ENCODE measurements at regions not wholly inside any gene's neighbourhood (a gene's known extent, or its start where the extent isn't known, plus 50 kb on each side); places are given as distances from the start of the nearest gene placed in this dataset.

DNA sequence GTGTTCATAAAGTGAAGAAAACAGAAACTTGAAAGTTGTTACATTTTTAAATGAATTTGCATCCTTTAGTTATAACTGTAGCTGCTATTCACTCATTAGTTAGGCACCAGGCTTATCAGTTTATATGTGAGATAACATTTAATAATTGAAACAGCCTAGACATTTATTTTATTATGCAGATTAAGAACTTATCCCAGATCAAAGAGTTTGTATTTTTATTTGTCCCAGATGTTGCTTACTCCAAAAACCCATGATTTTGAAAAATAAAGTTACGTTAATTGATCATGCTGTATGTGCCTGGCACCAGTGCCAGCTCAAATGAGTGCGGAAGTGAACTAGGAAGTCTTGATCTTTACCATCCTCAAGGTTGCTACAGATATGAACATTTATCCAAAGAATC, 172.7 kb upstream of the CARD18 start:
- H3K27me3 ChIP-seq (replicated peaks in 1 of 4; ENCODE audit: control extremely low read depth in 1 of 4, control insufficient read depth in 3 of 4, insufficient read depth in 4 of 4, low read length in 3 of 4): no peaks in the 10 kb centered on the region
- DNase-seq (no peak), ATAC-seq (ENCODE audit: low read depth) (no peak)
- CTCF ChIA-PET: no interaction called here
- H3K4me1 Mint-ChIP-seq: no peaks in the 10 kb centered on the region
- H3K4me3 Mint-ChIP-seq: no peak overlapping the region
- H3K9me3 ChIP-seq (ENCODE audit: control extremely low read depth in 1 of 3, control insufficient read depth in 2 of 3, insufficient read depth in 1 of 3, low read length in 2 of 3): no peaks in the 10 kb centered on the region
- no peak overlapping the region for H3K27ac ChIP-seq (ENCODE audit: low read length in 2 of 2)
- H4K20me1 ChIP-seq (ENCODE audit: control insufficient read depth, insufficient read depth, low read length, poor library complexity, severe bottlenecking): no peaks in the 10 kb centered on the region
- H3K4me3 ChIP-seq (ENCODE audit: control extremely low read depth in 1 of 5, extremely low read depth in 1 of 5, insufficient read depth in 1 of 5, low read depth in 2 of 5, low read length in 4 of 5): no peak overlapping the region
- no peak overlapping the region for H3K9ac ChIP-seq (ENCODE audit: low read length)
- H3K36me3 ChIP-seq (replicated peaks in 1 of 2; ENCODE audit: control extremely low read depth in 1 of 2, control insufficient read depth in 1 of 2, extremely low read depth in 1 of 2, insufficient read depth in 2 of 2, low read length in 1 of 2): no peaks in the 10 kb centered on the region
- no peaks in the 10 kb centered on the region for H3K9me3 Mint-ChIP-seq (ENCODE audit: insufficient read depth)
- TF ChIP-seq EZH2 (IDR thresholded peaks at IDR 0.05; ENCODE audit: borderline replicate concordance, insufficient read depth, low read depth, low read length, poor library complexity, severe bottlenecking): no peak
- TF ChIP-seq, protein P1, sequence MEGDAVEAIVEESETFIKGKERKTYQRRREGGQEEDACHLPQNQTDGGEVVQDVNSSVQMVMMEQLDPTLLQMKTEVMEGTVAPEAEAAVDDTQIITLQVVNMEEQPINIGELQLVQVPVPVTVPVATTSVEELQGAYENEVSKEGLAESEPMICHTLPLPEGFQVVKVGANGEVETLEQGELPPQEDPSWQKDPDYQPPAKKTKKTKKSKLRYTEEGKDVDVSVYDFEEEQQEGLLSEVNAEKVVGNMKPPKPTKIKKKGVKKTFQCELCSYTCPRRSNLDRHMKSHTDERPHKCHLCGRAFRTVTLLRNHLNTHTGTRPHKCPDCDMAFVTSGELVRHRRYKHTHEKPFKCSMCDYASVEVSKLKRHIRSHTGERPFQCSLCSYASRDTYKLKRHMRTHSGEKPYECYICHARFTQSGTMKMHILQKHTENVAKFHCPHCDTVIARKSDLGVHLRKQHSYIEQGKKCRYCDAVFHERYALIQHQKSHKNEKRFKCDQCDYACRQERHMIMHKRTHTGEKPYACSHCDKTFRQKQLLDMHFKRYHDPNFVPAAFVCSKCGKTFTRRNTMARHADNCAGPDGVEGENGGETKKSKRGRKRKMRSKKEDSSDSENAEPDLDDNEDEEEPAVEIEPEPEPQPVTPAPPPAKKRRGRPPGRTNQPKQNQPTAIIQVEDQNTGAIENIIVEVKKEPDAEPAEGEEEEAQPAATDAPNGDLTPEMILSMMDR (IDR thresholded peaks at IDR 0.05): no peak
- no peak overlapping the region for H3K4me2 ChIP-seq (replicated peaks; ENCODE audit: low read depth, low read length, poor library complexity, severe bottlenecking)
- no peak overlapping the region for H3K27ac Mint-ChIP-seq
- H3K27me3 Mint-ChIP-seq: peaks cover 3% of the 10 kb centered on the region
- no peaks in the 10 kb centered on the region for H3K4me1 ChIP-seq (ENCODE audit: control insufficient read depth in 2 of 2, insufficient read depth in 2 of 2, low read length in 2 of 2)
- no CpG with 5 or more reads among the region's 2 CpGs for WGBS (ENCODE audit: insufficient coverage)
- H2AFZ ChIP-seq (ENCODE audit: insufficient read depth, low read depth, low read length, poor library complexity, severe bottlenecking): no peak overlapping the region
- intact Hi-C loops (cut with micrococcal nuclease): no loop called here
- no peaks in the 10 kb centered on the region for H3K79me2 ChIP-seq (ENCODE audit: control insufficient read depth, insufficient read depth, low read length)
- POLR2A ChIA-PET: no interaction called here

DNA sequence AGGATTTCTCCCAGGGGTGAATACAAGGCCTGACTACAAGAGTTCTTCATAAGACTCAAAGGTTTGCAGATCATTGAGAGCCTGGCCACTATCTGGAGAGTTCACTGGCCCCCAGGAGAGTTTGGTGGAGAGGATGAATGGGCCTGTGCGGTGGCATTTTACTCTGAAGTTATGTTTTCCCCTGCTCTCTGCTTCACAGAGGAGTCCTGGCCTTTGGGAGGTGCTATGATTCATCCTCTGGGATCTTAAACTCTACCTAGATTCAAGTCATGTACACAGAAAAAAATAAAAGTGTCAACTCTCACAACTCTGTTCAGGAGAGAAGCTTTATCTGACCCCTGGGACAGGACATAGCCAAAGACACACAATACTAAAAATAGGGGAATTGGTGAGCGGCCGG, 159.1 kb upstream of the CARD18 start:
- ATAC-seq (ENCODE audit: low read depth) (no peak), DNase-seq (no peak)
- Histone ChIP-seq H2AFZ (ENCODE audit: insufficient read depth, low read depth, low read length, poor library complexity, severe bottlenecking) (no peak overlapping the region), H3K9me3 (ENCODE audit: control extremely low read depth in 1 of 3, control insufficient read depth in 2 of 3, insufficient read depth in 1 of 3, low read length in 2 of 3) (no peaks in the 10 kb centered on the region), H3K36me3 (replicated peaks in 1 of 2; ENCODE audit: control extremely low read depth in 1 of 2, control insufficient read depth in 1 of 2, extremely low read depth in 1 of 2, insufficient read depth in 2 of 2, low read length in 1 of 2) (no peaks in the 10 kb centered on the region), H4K20me1 (ENCODE audit: control insufficient read depth, insufficient read depth, low read length, poor library complexity, severe bottlenecking) (no peaks in the 10 kb centered on the region), H3K4me2 (replicated peaks; ENCODE audit: low read depth, low read length, poor library complexity, severe bottlenecking) (no peak overlapping the region), H3K4me3 (ENCODE audit: control extremely low read depth in 1 of 5, extremely low read depth in 1 of 5, insufficient read depth in 1 of 5, low read depth in 2 of 5, low read length in 4 of 5) (no peak overlapping the region), H3K27me3 (replicated peaks in 1 of 4; ENCODE audit: control extremely low read depth in 1 of 4, control insufficient read depth in 3 of 4, insufficient read depth in 4 of 4, low read length in 3 of 4) (no peaks in the 10 kb centered on the region), H3K9ac (ENCODE audit: low read length) (no peak overlapping the region), H3K79me2 (ENCODE audit: control insufficient read depth, insufficient read depth, low read length) (no peaks in the 10 kb centered on the region), H3K27ac (ENCODE audit: low read length in 2 of 2) (no peak overlapping the region), H3K4me1 (ENCODE audit: control insufficient read depth in 2 of 2, insufficient read depth in 2 of 2, low read length in 2 of 2) (no peaks in the 10 kb centered on the region)
- Mint-ChIP-seq H3K27me3 (no peaks in the 10 kb centered on the region), H3K9me3 (ENCODE audit: insufficient read depth) (no peaks in the 10 kb centered on the region), H3K27ac (no peak overlapping the region), H3K4me3 (no peak overlapping the region), H3K4me1 (no peaks in the 10 kb centered on the region)
- no CpG with 5 or more reads among the region's 3 CpGs for WGBS (ENCODE audit: insufficient coverage)
- intact Hi-C loops (cut with micrococcal nuclease): no loop called here
- TF ChIP-seq, protein P1 (IDR thresholded peaks at IDR 0.05): no peak
- no peak for TF ChIP-seq EZH2 (IDR thresholded peaks at IDR 0.05; ENCODE audit: borderline replicate concordance, insufficient read depth, low read depth, low read length, poor library complexity, severe bottlenecking)
- POLR2A ChIA-PET: no interaction called here
- CTCF ChIA-PET: no interaction called here

Measured in B cell (primary cell).